SK-N-SH (cell line): ENCODE measurements at regions not wholly inside any gene's neighbourhood (a gene's known extent, or its start where the extent isn't known, plus 50 kb on each side); places are given as distances from the start of the nearest gene placed in this dataset.

ENCODE experiments used
- CTCF ChIP-seq: fragments of 200-600 bp; sonication (generic); IDR thresholded peaks from 2 replicates; pipeline ENCODE4 v1.6.1; 2017; ENCODE audit warnings: antibody characterized with exemption, mild to moderate bottlenecking, moderate library complexity
- ELF1 ChIP-seq: IDR thresholded peaks from 2 replicates; pipeline ENCODE4 v1.4.0; 2012
- EP300 ChIP-seq, 2 experiments: IDR thresholded peaks; 2 replicates each; pipeline versions ENCODE4 v1.4.0 to v1.6.1; 2012; ENCODE audit warnings: borderline replicate concordance in 1 of 2, low read depth in 1 of 2, low read length in 1 of 2
- MAX ChIP-seq: IDR thresholded peaks from 2 replicates; pipeline ENCODE4 v1.4.0; 2012; ENCODE audit warnings: low read depth
- SMC3 ChIP-seq: IDR thresholded peaks from 2 replicates; pipeline ENCODE4 v1.6.1; 2012; ENCODE audit warnings: low read depth, low read length, improper control_type of control experiment
- TAF1 ChIP-seq: IDR thresholded peaks from 2 replicates; pipeline ENCODE4 v1.6.1; 2012; ENCODE audit warnings: low read depth, mild to moderate bottlenecking, low read length, moderate library complexity, borderline replicate concordance
- TF ChIP-seq, protein P1 (sequence below): IDR thresholded peaks from 2 replicates; pipeline ENCODE4 v1.4.0; 2012; ENCODE audit warnings: low read depth, borderline replicate concordance

DNA sequence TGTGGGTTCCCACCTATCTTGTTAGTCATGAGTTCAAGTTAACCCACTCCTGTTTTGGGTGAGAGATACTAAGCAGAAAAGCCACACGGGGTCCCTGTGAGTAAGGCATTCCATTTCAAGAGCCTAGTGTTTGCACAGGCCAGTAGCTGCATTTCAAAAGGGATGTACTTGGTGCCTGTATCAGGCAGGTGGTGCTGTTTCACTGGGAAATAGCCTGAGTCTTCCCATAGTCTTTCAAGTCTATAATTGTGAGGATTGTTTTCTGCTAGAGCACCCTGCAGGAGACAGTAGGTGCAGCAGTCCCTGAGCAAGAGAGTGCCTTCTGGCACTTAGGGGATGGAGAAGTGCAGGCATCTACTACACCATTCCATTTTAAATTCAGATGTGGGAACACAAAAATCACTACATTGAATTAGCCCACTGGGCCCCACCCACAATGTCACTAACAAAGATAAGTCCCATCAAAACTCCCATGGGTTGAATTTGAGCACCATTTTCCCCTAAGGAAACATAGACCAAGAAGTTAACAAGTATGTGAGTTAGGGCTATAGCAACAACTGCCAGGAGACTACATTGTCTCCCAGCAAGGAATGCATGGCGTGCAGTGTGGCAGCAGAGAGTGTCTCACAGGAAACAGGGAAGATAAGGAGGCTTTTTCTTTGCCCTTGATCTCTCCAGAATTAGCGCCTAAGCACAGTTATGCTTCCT is 263.2 kb downstream of the COX7C start:
- TF ChIP-seq CTCF (peak; percentile 77), SMC3 (peak; percentile 77), EP300 (IDR thresholded peaks at IDR 0.05; ENCODE audit: borderline replicate concordance in 1 of 2, low read depth in 1 of 2, low read length in 1 of 2) (no peak), TAF1 (no peak), ELF1 (no peak), MAX (no peak)
- TF ChIP-seq, protein P1, sequence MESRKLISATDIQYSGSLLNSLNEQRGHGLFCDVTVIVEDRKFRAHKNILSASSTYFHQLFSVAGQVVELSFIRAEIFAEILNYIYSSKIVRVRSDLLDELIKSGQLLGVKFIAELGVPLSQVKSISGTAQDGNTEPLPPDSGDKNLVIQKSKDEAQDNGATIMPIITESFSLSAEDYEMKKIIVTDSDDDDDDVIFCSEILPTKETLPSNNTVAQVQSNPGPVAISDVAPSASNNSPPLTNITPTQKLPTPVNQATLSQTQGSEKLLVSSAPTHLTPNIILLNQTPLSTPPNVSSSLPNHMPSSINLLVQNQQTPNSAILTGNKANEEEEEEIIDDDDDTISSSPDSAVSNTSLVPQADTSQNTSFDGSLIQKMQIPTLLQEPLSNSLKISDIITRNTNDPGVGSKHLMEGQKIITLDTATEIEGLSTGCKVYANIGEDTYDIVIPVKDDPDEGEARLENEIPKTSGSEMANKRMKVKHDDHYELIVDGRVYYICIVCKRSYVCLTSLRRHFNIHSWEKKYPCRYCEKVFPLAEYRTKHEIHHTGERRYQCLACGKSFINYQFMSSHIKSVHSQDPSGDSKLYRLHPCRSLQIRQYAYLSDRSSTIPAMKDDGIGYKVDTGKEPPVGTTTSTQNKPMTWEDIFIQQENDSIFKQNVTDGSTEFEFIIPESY: no peak
